ENCODE measurements at regions not wholly inside any gene's neighbourhood (a gene's known extent, or its start where the extent isn't known, plus 50 kb on each side); places are given as distances from the start of the nearest gene placed in this dataset.

GRCh38 chr20:60482221-60483008 lies 524.2 kb downstream of the CDH26 start:
- Histone ChIP-seq H3K27ac (no peak overlapping the region), H3K27me3 (no peaks in the 10 kb centered on the region), H3K9me3 (no peaks in the 10 kb centered on the region), H3K4me3 (no peak overlapping the region), H3K36me3 (no peaks in the 10 kb centered on the region), H3K4me1 (no peaks in the 10 kb centered on the region)
- TF ChIP-seq CTCF (IDR thresholded peaks at IDR 0.05), result no peak
- DNase-seq (ENCODE audit: low spot score in 2 of 2), result no peak
- intact Hi-C loops (cut with DNase I), result no loop called here

GRCh38 chr20:60483371-60483770 lies 525.1 kb downstream of the CDH26 start:
- no peak overlapping the region for H3K27ac ChIP-seq
- no peaks in the 10 kb centered on the region for H3K4me1 ChIP-seq
- intact Hi-C loops (cut with DNase I), result no loop called here
- no peak overlapping the region for H3K4me3 ChIP-seq
- H3K36me3 ChIP-seq, result no peaks in the 10 kb centered on the region
- DNase-seq (ENCODE audit: low spot score in 2 of 2), result no peak
- H3K9me3 ChIP-seq, result no peaks in the 10 kb centered on the region
- TF ChIP-seq CTCF (IDR thresholded peaks at IDR 0.05), result no peak
- no peaks in the 10 kb centered on the region for H3K27me3 ChIP-seq

- intact Hi-C loops (cut with DNase I), result no loop called here
These were observed 526.1 kb downstream of the CDH26 start for GRCh38 chr20:60484316-60484715.

GRCh38 chr20:60485012-60485760 lies 527.0 kb downstream of the CDH26 start:
- TF ChIP-seq CTCF (IDR thresholded peaks at IDR 0.05), result no peak
- no peak for DNase-seq (ENCODE audit: low spot score in 2 of 2)
- Histone ChIP-seq H3K27ac (no peak overlapping the region), H3K27me3 (no peaks in the 10 kb centered on the region), H3K36me3 (no peaks in the 10 kb centered on the region), H3K4me3 (no peak overlapping the region), H3K4me1 (no peaks in the 10 kb centered on the region), H3K9me3 (no peaks in the 10 kb centered on the region)
- intact Hi-C loops (cut with DNase I), result no loop called here

More at GRCh38 chr20:60484316-60484715, 526.1 kb downstream of the CDH26 start:
- no peak overlapping the region for H3K4me3 ChIP-seq
- H3K36me3 ChIP-seq, result no peaks in the 10 kb centered on the region
- no peaks in the 10 kb centered on the region for H3K4me1 ChIP-seq
- TF ChIP-seq CTCF (IDR thresholded peaks at IDR 0.05), result no peak
- DNase-seq (ENCODE audit: low spot score in 2 of 2), result no peak
- no peaks in the 10 kb centered on the region for H3K27me3 ChIP-seq
- H3K9me3 ChIP-seq, result no peaks in the 10 kb centered on the region
- no peak overlapping the region for H3K27ac ChIP-seq

GRCh38 chr20:60486315-60486714 lies 528.1 kb downstream of the CDH26 start:
- H3K9me3 ChIP-seq, result no peaks in the 10 kb centered on the region
- DNase-seq (ENCODE audit: low spot score in 2 of 2), result no peak
- no peak overlapping the region for H3K27ac ChIP-seq
- intact Hi-C loops (cut with DNase I), result no loop called here
- H3K4me3 ChIP-seq, result no peak overlapping the region
- H3K36me3 ChIP-seq, result no peaks in the 10 kb centered on the region
- no peaks in the 10 kb centered on the region for H3K27me3 ChIP-seq
- TF ChIP-seq CTCF (IDR thresholded peaks at IDR 0.05), result no peak
- no peaks in the 10 kb centered on the region for H3K4me1 ChIP-seq

Data from ascending aorta (tissue), 2 donors.